GM21786 (cell line): ENCODE measurements at regions not wholly inside any gene's neighbourhood (a gene's known extent, or its start where the extent isn't known, plus 50 kb on each side); places are given as distances from the start of the nearest gene placed in this dataset.
"Not testable (repeated sequence)": the region's sequence is repeated elsewhere in the genome, so short reads cannot be mapped to it uniquely, and the experiment has no call there.

Experiments
- ATAC-seq: cut with Tn5 transposase; IDR thresholded peaks from one replicate; pipeline ENCODE4 v1.9.1; 2021; ENCODE audit not compliant: unreplicated experiment

DNA sequence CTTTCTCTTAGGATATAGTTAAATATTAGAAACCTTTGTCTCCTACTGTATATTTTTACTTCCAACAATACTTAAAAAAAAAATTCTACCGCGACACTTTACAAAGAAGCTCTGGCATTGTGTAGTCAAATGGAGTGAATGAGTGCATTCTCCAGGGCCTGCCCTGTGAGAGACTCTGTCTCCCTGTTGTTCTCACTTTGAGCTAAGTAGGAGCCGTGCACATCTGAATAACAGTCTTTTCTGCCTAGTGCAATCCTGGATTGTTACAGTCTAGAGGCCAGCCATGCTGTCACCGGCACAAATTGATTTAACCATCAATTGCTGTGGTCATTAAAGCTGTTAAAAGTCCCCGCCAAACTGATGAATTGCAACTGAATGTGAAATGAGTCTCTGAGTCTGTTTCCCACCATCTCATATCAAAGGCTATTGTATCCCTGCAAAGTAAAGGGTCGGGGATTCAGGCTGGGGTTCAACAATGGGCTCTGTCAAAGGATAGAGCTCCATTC lies 156.0 kb downstream of the RFPL4B start:
- no peak for ATAC-seq

- ATAC-seq: no peak
Measured at GRCh38 chr6:112504621-112505020, 157.5 kb downstream of the RFPL4B start.

- no peak for ATAC-seq
Measured at GRCh38 chr6:112511441-112511840, 164.3 kb downstream of the RFPL4B start.

DNA sequence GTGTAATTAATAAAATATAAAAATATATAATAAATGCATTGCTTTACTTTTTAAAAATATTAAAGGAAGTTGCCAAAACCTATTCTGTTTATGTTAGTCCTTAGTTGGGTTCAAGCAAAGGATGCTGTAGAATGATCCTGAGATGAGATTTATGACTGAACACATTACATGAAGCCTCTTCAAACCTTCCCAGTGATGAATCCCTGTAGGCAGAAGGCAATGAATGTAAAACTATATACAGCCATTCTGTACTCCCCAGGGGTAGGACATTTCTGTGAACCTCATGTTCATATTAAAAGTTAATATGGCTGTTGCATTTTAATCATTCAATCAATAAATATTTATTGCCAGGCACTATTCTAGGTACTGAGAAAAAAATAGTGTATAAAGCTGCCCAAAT lies 166.0 kb downstream of the RFPL4B start:
- ATAC-seq: no peak

GRCh38 chr6:112522587-112522986 lies 175.5 kb downstream of the RFPL4B start:
- no peak for ATAC-seq

GRCh38 chr6:112524071-112524470 lies 176.9 kb downstream of the RFPL4B start:
- ATAC-seq: no peak

DNA sequence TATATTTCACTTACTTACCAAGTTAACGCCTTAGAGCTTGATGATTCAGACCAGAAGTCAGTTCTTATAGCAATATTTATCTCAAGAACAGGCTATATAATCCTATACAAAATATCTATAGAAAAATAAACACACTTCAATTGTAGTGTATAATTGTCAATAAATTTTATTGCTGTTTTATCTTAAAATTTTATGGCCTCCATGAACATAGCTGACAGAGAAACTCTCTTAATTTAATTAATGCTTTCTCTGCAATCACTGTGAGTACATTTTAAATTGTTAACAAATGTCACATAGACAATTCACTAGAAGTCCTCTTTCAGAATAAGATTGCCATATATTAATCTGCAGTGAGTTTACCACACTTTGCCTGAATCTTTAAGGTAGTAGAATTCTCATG lies 178.6 kb downstream of the RFPL4B start:
- ATAC-seq: no peak

DNA sequence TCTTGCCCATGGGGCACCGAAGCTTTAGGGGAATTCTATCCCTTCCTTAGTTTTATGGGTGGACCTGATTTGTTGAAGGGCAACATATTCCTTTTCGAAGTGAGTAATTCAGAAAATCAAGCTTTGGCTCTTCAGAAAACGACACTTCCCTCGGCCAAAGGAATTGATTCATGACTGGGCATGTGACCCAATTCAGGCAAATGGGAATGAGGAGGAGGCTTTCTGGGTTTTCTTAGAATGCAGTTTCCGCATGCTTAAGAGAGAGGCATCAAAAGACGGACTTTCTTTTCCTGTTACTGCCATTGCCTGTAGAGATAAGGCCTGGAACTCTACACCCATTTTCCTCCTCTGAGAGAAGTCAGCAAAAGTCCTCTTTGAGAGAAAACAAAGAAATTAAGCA lies 179.5 kb downstream of the RFPL4B start:
- no peak for ATAC-seq

- not testable (repeated sequence) for ATAC-seq
Measured at GRCh38 chr6:112528306-112528705, 181.2 kb downstream of the RFPL4B start.

DNA sequence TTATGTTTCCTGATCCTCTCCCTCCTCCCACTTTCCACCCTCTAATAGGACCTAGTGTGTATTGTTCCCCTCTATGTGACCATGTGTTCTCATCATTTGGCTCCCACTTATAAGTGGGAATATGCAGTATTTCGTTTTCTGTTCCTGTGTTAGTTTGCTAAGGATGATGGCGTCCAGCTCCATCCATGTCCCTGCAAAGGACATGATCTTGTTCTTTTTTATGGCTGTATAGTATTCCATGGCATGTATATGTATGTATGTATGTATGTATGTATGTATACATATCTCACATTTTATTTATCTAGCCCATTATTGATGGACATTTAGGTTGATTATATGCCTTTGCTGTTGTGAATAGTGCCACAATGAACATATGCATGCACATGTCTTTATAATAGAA lies 188.7 kb downstream of the RFPL4B start:
- no peak for ATAC-seq

DNA sequence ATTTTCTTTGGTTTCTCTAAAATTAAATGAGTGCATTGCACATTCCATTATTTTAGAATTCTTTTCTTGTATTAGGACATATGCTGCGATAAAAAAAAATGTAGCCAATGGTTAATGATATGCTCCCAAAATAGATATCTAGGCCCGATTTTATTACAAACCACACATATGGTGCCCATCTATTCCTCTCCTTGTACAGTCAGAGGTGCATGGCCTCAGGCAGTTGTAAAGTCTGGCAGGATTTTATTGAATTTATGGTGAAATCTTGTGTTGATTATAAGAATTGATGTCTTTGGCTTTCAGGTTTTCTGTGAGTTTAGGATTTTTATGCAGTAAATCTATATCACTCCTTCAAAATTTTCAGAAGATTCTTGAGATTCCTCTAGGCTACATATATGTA lies 192.2 kb downstream of the RFPL4B start:
- ATAC-seq: no peak

DNA sequence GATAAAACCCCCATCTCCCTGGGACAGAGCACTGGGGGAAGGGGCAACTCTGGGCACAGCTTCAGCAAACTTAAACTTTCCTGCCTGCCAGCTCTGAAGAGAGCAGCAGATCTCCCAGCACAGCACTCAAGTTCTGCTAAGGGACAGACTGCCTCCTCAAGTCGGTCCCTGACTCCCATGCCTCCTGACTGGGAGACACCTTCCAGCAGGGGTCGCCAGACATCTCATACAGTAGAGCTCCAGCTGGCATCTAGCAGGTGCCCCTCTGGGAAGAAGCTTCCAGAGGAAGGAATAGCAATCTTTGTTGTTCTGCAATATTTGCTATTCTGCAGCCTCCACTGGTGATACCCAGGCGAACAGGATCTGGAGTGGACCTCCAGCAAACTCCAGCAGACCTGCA lies 194.7 kb downstream of the RFPL4B start:
- not testable (repeated sequence) for ATAC-seq

GRCh38 chr6:112547321-112548085 lies 200.4 kb downstream of the RFPL4B start:
- ATAC-seq: not testable (repeated sequence)

DNA sequence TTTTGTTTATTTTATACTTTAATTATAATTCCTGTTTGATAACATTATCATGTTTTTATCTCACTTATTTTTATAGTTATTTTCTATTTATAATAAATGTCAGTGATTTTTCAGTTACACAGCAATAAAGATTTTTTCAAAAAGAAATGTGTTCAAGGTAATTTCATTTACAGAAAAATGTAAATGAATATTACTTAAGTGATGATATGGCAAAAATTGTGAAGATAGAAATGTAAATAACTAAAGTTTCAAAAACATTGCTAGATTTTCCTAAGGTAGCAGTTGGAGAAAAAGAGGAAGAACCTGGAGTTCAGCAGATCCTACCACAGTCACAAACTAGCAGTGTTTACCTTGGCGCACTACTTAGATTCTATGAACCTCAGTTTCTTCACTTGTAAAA lies 202.6 kb downstream of the RFPL4B start:
- ATAC-seq: no peak

DNA sequence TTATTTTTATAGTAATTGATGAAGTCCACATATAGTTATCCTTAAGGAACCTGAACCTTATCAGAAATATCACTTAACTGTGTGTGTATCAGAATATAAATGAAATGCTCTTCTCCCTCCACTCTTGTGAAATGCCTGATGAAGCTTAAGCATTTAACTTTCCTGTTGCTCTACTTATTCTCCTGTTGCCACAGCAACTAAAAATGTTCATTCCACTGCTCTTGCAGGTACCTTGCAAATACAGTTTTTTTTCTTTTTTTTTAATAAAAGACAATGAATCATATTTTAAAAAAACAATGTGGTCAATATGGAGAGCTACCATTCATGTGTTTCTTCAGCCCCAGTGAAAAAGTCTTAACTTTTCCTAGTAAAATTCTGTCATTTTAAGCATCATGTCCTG lies 210.3 kb downstream of the RFPL4B start:
- no peak for ATAC-seq

DNA sequence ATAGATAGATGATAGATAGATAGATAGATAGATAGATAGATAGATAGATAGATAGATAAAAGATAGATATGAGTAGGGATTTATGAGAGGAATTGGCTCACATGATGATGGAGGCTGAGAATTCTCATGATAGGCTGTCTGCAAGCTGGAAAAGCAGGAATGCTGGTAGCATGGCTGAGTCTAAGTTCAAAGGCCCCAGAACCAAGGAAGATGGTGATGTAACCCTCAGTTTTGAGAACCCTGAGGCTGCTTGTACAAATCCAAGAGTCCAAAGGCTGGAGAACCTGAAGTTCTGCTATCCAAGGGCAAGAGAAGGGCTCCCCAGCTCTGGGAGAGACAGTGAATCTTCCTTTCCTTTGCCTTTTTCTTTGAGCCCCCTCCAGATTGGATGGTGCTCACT lies 210.8 kb downstream of the RFPL4B start:
- ATAC-seq: no peak

DNA sequence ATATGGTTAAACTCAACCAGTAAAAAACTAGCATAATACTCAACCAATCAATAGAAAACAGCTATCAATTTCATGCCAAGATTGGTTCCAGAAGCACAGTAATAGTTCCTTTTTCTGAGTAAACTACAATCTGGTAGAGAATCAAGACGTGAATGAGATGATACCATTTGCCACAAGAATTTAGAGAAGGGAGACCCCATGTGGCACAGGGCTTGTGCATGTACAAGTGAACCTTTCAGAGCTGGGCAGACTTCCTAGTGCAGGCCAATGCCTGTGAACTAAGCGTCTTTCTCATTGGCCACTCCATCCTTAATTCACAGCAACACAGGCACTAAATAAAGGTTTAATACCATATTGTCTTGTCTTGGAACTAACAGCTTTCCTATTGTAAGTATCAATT lies 213.5 kb downstream of the RFPL4B start:
- no peak for ATAC-seq

GRCh38 chr6:112562301-112563231 lies 215.4 kb downstream of the RFPL4B start:
- ATAC-seq: no peak

GRCh38 chr6:112563368-112563767 lies 216.2 kb downstream of the RFPL4B start:
- no peak for ATAC-seq

DNA sequence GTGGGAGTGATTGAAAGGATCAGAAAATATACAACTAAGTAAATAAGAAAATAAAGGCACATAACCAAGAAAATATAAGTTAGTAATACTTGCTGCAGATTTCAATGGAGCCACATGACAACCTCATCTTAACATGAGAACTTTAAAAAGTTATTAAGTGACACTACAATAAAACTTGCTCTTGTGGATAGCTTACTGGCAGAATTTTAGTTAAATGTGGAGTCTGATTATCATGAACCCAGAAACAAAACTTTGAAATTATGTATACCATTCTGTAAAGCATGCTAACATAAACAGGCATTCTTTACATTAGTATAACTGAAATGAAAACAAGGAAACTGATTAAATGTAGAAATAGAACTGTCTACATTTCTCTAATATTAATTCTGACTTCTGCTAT lies 220.9 kb downstream of the RFPL4B start:
- ATAC-seq: no peak

DNA sequence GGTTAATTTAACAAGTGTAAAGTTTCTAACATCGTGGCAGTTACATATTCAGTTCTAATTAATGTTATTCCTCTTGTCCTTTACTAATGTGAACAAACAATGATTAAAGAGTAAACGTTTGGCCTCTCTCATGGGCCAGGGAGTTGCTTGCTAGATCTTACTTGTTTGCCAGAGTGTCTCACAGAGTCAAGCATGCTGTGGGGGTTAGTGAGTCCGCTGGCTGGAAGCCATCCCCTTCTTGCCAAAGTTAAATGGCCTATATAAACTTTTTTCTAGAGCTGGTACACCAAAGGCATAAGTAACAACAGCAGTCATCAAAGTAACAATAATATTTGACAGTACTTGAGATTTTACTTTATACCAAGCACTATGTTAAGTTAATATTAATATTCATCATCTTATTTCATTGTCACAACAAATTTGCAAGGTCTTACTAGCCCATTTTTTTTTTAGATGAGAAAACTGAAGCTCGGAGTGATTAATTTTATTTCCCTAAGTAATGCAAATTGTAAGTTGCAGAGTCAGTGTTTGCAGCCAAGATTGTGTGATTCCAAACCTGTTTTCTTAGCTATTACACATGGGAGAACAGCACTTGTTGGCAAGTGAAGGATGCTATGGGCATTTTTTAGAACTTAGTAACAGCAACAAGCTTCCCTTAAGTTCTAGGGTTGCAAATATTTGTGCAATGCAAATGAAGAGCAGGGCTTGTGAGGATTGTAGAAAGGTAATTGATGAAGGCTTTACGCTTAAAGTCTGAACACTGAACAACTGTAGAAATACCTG lies 224.5 kb downstream of the RFPL4B start:
- ATAC-seq: no peak
